ENCODE measurements at regions not wholly inside any gene's neighbourhood (a gene's known extent, or its start where the extent isn't known, plus 50 kb on each side); places are given as distances from the start of the nearest gene placed in this dataset.
"Not testable (repeated sequence)": the region's sequence is repeated elsewhere in the genome, so short reads cannot be mapped to it uniquely, and the experiment has no call there.

DNA sequence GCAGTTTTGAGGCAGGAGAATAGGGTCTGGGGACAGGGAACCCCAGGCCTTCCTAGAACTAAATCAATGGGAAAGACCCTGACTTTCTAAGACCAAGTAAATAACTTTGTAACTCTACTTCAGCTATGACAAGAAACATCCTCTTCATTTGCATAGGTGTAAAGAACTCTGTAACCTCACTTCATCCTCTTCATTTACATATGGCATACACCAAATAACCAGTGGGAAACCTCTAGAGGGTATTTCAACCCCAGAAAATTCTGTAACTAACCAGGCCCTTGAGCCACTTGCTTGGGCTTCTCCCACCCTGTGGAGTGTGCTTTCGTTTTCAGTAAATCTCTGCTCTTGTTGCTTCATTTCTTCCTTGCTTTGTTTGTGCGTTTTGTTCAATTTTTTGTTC lies 495.6 kb downstream of the SIPA1L2 start:
- Histone ChIP-seq H3K27ac (ENCODE audit: low read length) (no peak overlapping the region), H3K4me2 (ENCODE audit: low read depth, low read length, poor library complexity, severe bottlenecking) (no peak overlapping the region), H3K4me3 (ENCODE audit: low read length) (no peak overlapping the region), H3K4me1 (ENCODE audit: low read length) (no peaks in the 10 kb centered on the region), H3K27me3 (ENCODE audit: low read length) (no peaks in the 10 kb centered on the region), H3K9me2 (replicated peaks; ENCODE audit: insufficient read depth, low read length) (no peaks in the 10 kb centered on the region), H2AFZ (ENCODE audit: low read length) (no peak overlapping the region), H3K36me3 (ENCODE audit: insufficient read depth, low read length) (no peaks in the 10 kb centered on the region), H3K79me2 (ENCODE audit: low read length) (no peaks in the 10 kb centered on the region), H3K9me3 (ENCODE audit: low read length) (no peaks in the 10 kb centered on the region), H4K20me1 (ENCODE audit: insufficient read depth, low read depth, low read length) (no peaks in the 10 kb centered on the region), H3K9ac (ENCODE audit: low read length) (no peak overlapping the region)
- DNase-seq = no peak

DNA sequence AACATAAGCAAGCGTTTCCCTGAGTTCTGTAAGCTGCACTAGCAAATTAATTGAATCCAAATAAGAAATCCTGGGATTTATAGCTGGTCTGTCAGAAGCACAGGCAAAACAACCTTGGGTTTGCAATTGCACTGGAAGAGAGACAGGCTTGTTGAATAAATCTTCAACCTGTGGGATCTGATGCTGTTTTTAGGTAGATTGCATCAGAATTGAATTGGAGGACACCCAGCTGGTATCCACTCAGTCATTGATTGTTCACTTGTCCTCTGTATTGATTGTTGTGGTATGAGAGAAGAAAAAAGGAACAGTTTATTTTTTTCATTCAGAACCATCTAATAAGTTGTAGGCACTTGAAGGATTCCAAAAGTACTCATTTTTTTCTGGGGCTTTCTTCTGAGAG lies 497.4 kb downstream of the SIPA1L2 start:
- no peak for DNase-seq
- H3K4me1 ChIP-seq (ENCODE audit: low read length) = no peaks in the 10 kb centered on the region
- H3K4me2 ChIP-seq (ENCODE audit: low read depth, low read length, poor library complexity, severe bottlenecking) = no peak overlapping the region
- H3K9me2 ChIP-seq (replicated peaks; ENCODE audit: insufficient read depth, low read length) = no peaks in the 10 kb centered on the region
- H3K4me3 ChIP-seq (ENCODE audit: low read length) = no peak overlapping the region
- H3K36me3 ChIP-seq (ENCODE audit: insufficient read depth, low read length) = no peaks in the 10 kb centered on the region
- no peaks in the 10 kb centered on the region for H3K27me3 ChIP-seq (ENCODE audit: low read length)
- H3K27ac ChIP-seq (ENCODE audit: low read length) = no peak overlapping the region
- H3K79me2 ChIP-seq (ENCODE audit: low read length) = no peaks in the 10 kb centered on the region
- no peaks in the 10 kb centered on the region for H3K9me3 ChIP-seq (ENCODE audit: low read length)
- no peak overlapping the region for H2AFZ ChIP-seq (ENCODE audit: low read length)
- no peaks in the 10 kb centered on the region for H4K20me1 ChIP-seq (ENCODE audit: insufficient read depth, low read depth, low read length)
- no peak overlapping the region for H3K9ac ChIP-seq (ENCODE audit: low read length)

GRCh38 chr1:232131715-232132391 lies 498.1 kb downstream of the SIPA1L2 start:
- DNase-seq = no peak
- no peaks in the 10 kb centered on the region for H4K20me1 ChIP-seq (ENCODE audit: insufficient read depth, low read depth, low read length)
- no peak overlapping the region for H2AFZ ChIP-seq (ENCODE audit: low read length)
- H3K9me3 ChIP-seq (ENCODE audit: low read length) = no peaks in the 10 kb centered on the region
- H3K36me3 ChIP-seq (ENCODE audit: insufficient read depth, low read length) = no peaks in the 10 kb centered on the region
- H3K9ac ChIP-seq (ENCODE audit: low read length) = no peak overlapping the region
- H3K4me1 ChIP-seq (ENCODE audit: low read length) = no peaks in the 10 kb centered on the region
- H3K9me2 ChIP-seq (replicated peaks; ENCODE audit: insufficient read depth, low read length) = no peaks in the 10 kb centered on the region
- H3K4me3 ChIP-seq (ENCODE audit: low read length) = no peak overlapping the region
- no peak overlapping the region for H3K27ac ChIP-seq (ENCODE audit: low read length)
- no peaks in the 10 kb centered on the region for H3K27me3 ChIP-seq (ENCODE audit: low read length)
- no peak overlapping the region for H3K4me2 ChIP-seq (ENCODE audit: low read depth, low read length, poor library complexity, severe bottlenecking)
- H3K79me2 ChIP-seq (ENCODE audit: low read length) = no peaks in the 10 kb centered on the region

GRCh38 chr1:232130815-232131480 lies 499.0 kb downstream of the SIPA1L2 start:
- Histone ChIP-seq H3K27me3 (ENCODE audit: low read length) (no peaks in the 10 kb centered on the region), H3K4me2 (ENCODE audit: low read depth, low read length, poor library complexity, severe bottlenecking) (no peak overlapping the region), H3K27ac (ENCODE audit: low read length) (no peak overlapping the region), H3K4me3 (ENCODE audit: low read length) (no peak overlapping the region), H3K4me1 (ENCODE audit: low read length) (no peaks in the 10 kb centered on the region), H3K9me3 (ENCODE audit: low read length) (no peaks in the 10 kb centered on the region), H4K20me1 (ENCODE audit: insufficient read depth, low read depth, low read length) (no peaks in the 10 kb centered on the region), H3K9ac (ENCODE audit: low read length) (no peak overlapping the region), H3K36me3 (ENCODE audit: insufficient read depth, low read length) (no peaks in the 10 kb centered on the region), H3K79me2 (ENCODE audit: low read length) (no peaks in the 10 kb centered on the region), H2AFZ (ENCODE audit: low read length) (no peak overlapping the region), H3K9me2 (replicated peaks; ENCODE audit: insufficient read depth, low read length) (no peaks in the 10 kb centered on the region)
- no peak for DNase-seq

- no peak overlapping the region for H2AFZ ChIP-seq (ENCODE audit: low read length)
- H3K4me3 ChIP-seq (ENCODE audit: low read length) = no peak overlapping the region
- no peaks in the 10 kb centered on the region for H3K9me3 ChIP-seq (ENCODE audit: low read length)
- H3K9me2 ChIP-seq (replicated peaks; ENCODE audit: insufficient read depth, low read length) = no peaks in the 10 kb centered on the region
- no peaks in the 10 kb centered on the region for H3K79me2 ChIP-seq (ENCODE audit: low read length)
- no peak overlapping the region for H3K4me2 ChIP-seq (ENCODE audit: low read depth, low read length, poor library complexity, severe bottlenecking)
- no peaks in the 10 kb centered on the region for H3K36me3 ChIP-seq (ENCODE audit: insufficient read depth, low read length)
- H3K9ac ChIP-seq (ENCODE audit: low read length) = no peak overlapping the region
- no peaks in the 10 kb centered on the region for H4K20me1 ChIP-seq (ENCODE audit: insufficient read depth, low read depth, low read length)
- no peaks in the 10 kb centered on the region for H3K4me1 ChIP-seq (ENCODE audit: low read length)
- H3K27ac ChIP-seq (ENCODE audit: low read length) = no peak overlapping the region
- H3K27me3 ChIP-seq (ENCODE audit: low read length) = no peaks in the 10 kb centered on the region
- no peak for DNase-seq
Observed at GRCh38 chr1:232127190-232127589, 500.6 kb downstream of the DISC1 start.

- no peak for DNase-seq
- H3K79me2 ChIP-seq (ENCODE audit: low read length) = no peaks in the 10 kb centered on the region
- no peak overlapping the region for H3K27ac ChIP-seq (ENCODE audit: low read length)
- no peak overlapping the region for H3K4me3 ChIP-seq (ENCODE audit: low read length)
- no peaks in the 10 kb centered on the region for H3K9me3 ChIP-seq (ENCODE audit: low read length)
- H3K9ac ChIP-seq (ENCODE audit: low read length) = no peak overlapping the region
- H3K27me3 ChIP-seq (ENCODE audit: low read length) = no peaks in the 10 kb centered on the region
- no peaks in the 10 kb centered on the region for H3K4me1 ChIP-seq (ENCODE audit: low read length)
- no peaks in the 10 kb centered on the region for H4K20me1 ChIP-seq (ENCODE audit: insufficient read depth, low read depth, low read length)
- no peaks in the 10 kb centered on the region for H3K9me2 ChIP-seq (replicated peaks; ENCODE audit: insufficient read depth, low read length)
- no peaks in the 10 kb centered on the region for H3K36me3 ChIP-seq (ENCODE audit: insufficient read depth, low read length)
- H2AFZ ChIP-seq (ENCODE audit: low read length) = no peak overlapping the region
- no peak overlapping the region for H3K4me2 ChIP-seq (ENCODE audit: low read depth, low read length, poor library complexity, severe bottlenecking)
Observed at GRCh38 chr1:232123775-232124659, 497.4 kb downstream of the DISC1 start.

DNA sequence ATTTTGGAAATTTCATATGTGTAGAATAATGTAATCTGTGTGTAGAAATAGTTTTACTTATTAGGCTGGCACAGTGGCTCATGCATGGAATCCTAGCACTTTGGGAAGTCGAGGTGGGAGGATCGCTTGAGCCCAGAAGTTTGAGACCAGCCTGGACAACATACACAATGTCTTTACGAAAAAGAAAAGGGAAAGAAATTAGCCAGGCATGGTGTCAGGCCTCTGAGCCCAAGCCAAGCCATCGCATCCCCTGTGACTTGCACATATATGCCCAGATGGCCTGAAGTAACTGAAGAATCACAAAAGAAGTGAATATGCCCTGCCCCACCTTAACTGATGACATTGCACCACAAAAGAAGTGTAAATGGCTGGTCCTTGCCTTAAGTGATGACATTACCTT lies 491.3 kb downstream of the DISC1 start:
- not testable (repeated sequence) for H4K20me1 ChIP-seq (ENCODE audit: insufficient read depth, low read depth, low read length); H3K27ac ChIP-seq (ENCODE audit: low read length); H3K9ac ChIP-seq (ENCODE audit: low read length); H3K9me3 ChIP-seq (ENCODE audit: low read length); H3K4me1 ChIP-seq (ENCODE audit: low read length); H3K36me3 ChIP-seq (ENCODE audit: insufficient read depth, low read length); H3K79me2 ChIP-seq (ENCODE audit: low read length); H3K9me2 ChIP-seq (replicated peaks; ENCODE audit: insufficient read depth, low read length); H3K27me3 ChIP-seq (ENCODE audit: low read length); DNase-seq; H3K4me3 ChIP-seq (ENCODE audit: low read length); H2AFZ ChIP-seq (ENCODE audit: low read length); H3K4me2 ChIP-seq (ENCODE audit: low read depth, low read length, poor library complexity, severe bottlenecking)

DNA sequence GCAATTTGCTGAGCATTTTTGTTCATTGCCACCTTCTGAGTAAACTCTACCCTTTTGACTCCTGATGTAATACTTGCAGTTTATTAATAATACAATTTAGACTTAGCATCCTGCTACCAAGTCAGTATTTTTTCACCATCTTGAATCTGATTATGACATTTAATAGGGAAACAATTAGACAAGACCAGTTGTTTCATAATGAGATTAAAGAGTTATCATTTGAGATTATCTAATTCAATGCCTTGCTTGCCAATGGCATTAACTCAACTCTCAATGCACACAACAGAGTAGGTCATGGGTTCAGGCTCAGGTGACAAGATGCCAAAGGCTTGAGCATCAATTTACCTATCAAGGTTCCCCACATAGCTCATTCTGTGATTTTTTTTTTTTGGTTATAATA lies 488.4 kb downstream of the DISC1 start:
- Histone ChIP-seq H3K27ac (ENCODE audit: low read length) (no peak overlapping the region), H3K27me3 (ENCODE audit: low read length) (no peaks in the 10 kb centered on the region), H2AFZ (ENCODE audit: low read length) (no peak overlapping the region), H3K36me3 (ENCODE audit: insufficient read depth, low read length) (no peaks in the 10 kb centered on the region), H3K4me3 (ENCODE audit: low read length) (no peak overlapping the region), H3K9me2 (replicated peaks; ENCODE audit: insufficient read depth, low read length) (no peaks in the 10 kb centered on the region), H3K9ac (ENCODE audit: low read length) (no peak overlapping the region), H3K79me2 (ENCODE audit: low read length) (no peaks in the 10 kb centered on the region), H4K20me1 (ENCODE audit: insufficient read depth, low read depth, low read length) (no peaks in the 10 kb centered on the region), H3K4me2 (ENCODE audit: low read depth, low read length, poor library complexity, severe bottlenecking) (no peak overlapping the region), H3K9me3 (ENCODE audit: low read length) (no peaks in the 10 kb centered on the region), H3K4me1 (ENCODE audit: low read length) (no peaks in the 10 kb centered on the region)
- no peak for DNase-seq
